OCI-LY7 (cell line): ENCODE measurements at regions not wholly inside any gene's neighbourhood (a gene's known extent, or its start where the extent isn't known, plus 50 kb on each side); places are given as distances from the start of the nearest gene placed in this dataset.

ENCODE experiments used
- BruUV-seq: library from RNA; stranded (reverse); fragments of 400-500 nt; replicated peaks from 2 replicates; lab custom pipeline; 2021; lab: Mats Ljungman, UMichigan
- CTCF ChIA-PET: fragments of 300-600 bp; sonication (Branson Sonifier 250); formaldehyde crosslinking; loops from one replicate; lab custom pipeline; 2022; ENCODE audit warnings: antibody characterized with exemption; ENCODE audit not compliant: unreplicated experiment; lab: Charles Lee
- POLR2A ChIA-PET: fragments of 300-600 bp; sonication (Branson Sonifier 250); formaldehyde crosslinking; loops from one replicate; lab custom pipeline; 2022; ENCODE audit warnings: antibody characterized with exemption; lab: Charles Lee
- DNase-seq: peaks from one replicate; pipeline ENCODE4 v3.0.0-alpha.2; 2015; ENCODE audit warnings: low spot score
- H2AFZ ChIP-seq: fragments of 200-600 bp; sonication (generic), shearing (Covaris generic); 2 replicates; pipeline ENCODE4 v1.6.1; 2014; ENCODE audit warnings: mild to moderate bottlenecking, antibody characterized with exemption, low read length, moderate library complexity
- H3K27ac ChIP-seq: fragments of 200-600 bp; sonication (generic); 2 replicates; pipeline ENCODE4 v1.5.1; 2014; ENCODE audit warnings: mixed run types, low read depth, mild to moderate bottlenecking, moderate library complexity, low read length, inconsistent platforms; ENCODE audit not compliant: poor library complexity, severe bottlenecking
- H3K36me3 ChIP-seq: fragments of 200-600 bp; sonication (generic); 2 replicates; pipeline ENCODE4 v1.6.1; 2014; ENCODE audit warnings: mild to moderate bottlenecking, antibody characterized with exemption, low read length, moderate library complexity, mixed read lengths; ENCODE audit not compliant: insufficient read depth
- H3K4me1 ChIP-seq: fragments of 200-600 bp; sonication (generic); 2 replicates; pipeline ENCODE4 v1.5.1; 2014; ENCODE audit warnings: mild to moderate bottlenecking, low read length; ENCODE audit not compliant: insufficient read depth, poor library complexity, severe bottlenecking
- H3K4me2 ChIP-seq: fragments of 200-600 bp; sonication (generic); 2 replicates; pipeline ENCODE4 v1.6.1; 2014; ENCODE audit warnings: mild to moderate bottlenecking, low read length
- H3K4me3 ChIP-seq: fragments of 200-600 bp; sonication (generic); 2 replicates; pipeline ENCODE4 v1.5.1; 2014; ENCODE audit warnings: mild to moderate bottlenecking, low read depth, low read length; ENCODE audit not compliant: poor library complexity, severe bottlenecking
- H3K79me2 ChIP-seq: fragments of 200-600 bp; sonication (generic); 2 replicates; pipeline ENCODE4 v1.6.1; 2016; ENCODE audit warnings: low read depth, mild to moderate bottlenecking, low read length, moderate library complexity, mixed read lengths; ENCODE audit not compliant: insufficient read depth
- H3K9me2 ChIP-seq: fragments of 200-600 bp; sonication (generic); 2 replicates; pipeline ENCODE4 v1.6.1; 2016; ENCODE audit warnings: mild to moderate bottlenecking, low read length, mixed read lengths; ENCODE audit not compliant: insufficient read depth
- H3K9me3 ChIP-seq: fragments of 200-600 bp; sonication (generic); 2 replicates; pipeline ENCODE4 v1.6.1; 2014; ENCODE audit warnings: mild to moderate bottlenecking, mixed run types, low read length, mixed read lengths
- H4K20me1 ChIP-seq: fragments of 200-600 bp; sonication (generic); 2 replicates; pipeline ENCODE4 v1.6.1; 2014; ENCODE audit warnings: mild to moderate bottlenecking, antibody characterized with exemption, low read length, moderate library complexity, mixed read lengths; ENCODE audit not compliant: insufficient read depth
- CTCF ChIP-seq: fragments of 200-600 bp; sonication (generic); conservative IDR thresholded peaks from 2 replicates; pipeline ENCODE4 v1.5.1; 2014; ENCODE audit warnings: mild to moderate bottlenecking, antibody characterized with exemption, low read length, moderate library complexity, mixed read lengths
- EZH2phosphoT487 ChIP-seq: fragments of 200-600 bp; sonication (generic); IDR thresholded peaks from 2 replicates; pipeline ENCODE4 v1.6.1; 2018; ENCODE audit warnings: low read depth, borderline replicate concordance, mild to moderate bottlenecking, mixed run types, antibody characterized with exemption, low read length, moderate library complexity, mixed read lengths
- intact Hi-C: fragments of 100-400 bp; cut with micrococcal nuclease; formaldehyde crosslinking; loops from one replicate; pipeline ENCODE4 v1.10.0; 2022; ENCODE audit not compliant: unreplicated experiment

GRCh38 chr2:8617048-8617447 is 64.8 kb upstream of the ID2 start:
- Histone ChIP-seq H3K4me1 (peaks cover 17% of the 10 kb centered on the region), H2AFZ (no peak overlapping the region), H3K9me3 (no peaks in the 10 kb centered on the region), H4K20me1 (no peaks in the 10 kb centered on the region), H3K36me3 (no peaks in the 10 kb centered on the region), H3K79me2 (no peaks in the 10 kb centered on the region), H3K27ac (no peak overlapping the region), H3K9me2 (no peaks in the 10 kb centered on the region), H3K4me3 (no peak overlapping the region), H3K4me2 (no peak overlapping the region)
- TF ChIP-seq EZH2phosphoT487 (no peak), CTCF (no peak)
- BruUV-seq, result no TSS peak
- DNase-seq, result no peak
- CTCF ChIA-PET, result no interaction called here
- intact Hi-C loops, result no loop called here
- POLR2A ChIA-PET, result interaction anchor here (1.2 kb wide), 1 partner anchor 11 kb away, joined by 3 read pairs; no protein-coding TSS in a partner anchor

- no TSS peak for BruUV-seq
Observed at GRCh38 chr2:8617590-8617989, 64.3 kb upstream of the ID2 start.

More at GRCh38 chr2:8617590-8617989, 64.3 kb upstream of the ID2 start:
- no peak overlapping the region for H2AFZ ChIP-seq
- H3K9me2 ChIP-seq, result no peaks in the 10 kb centered on the region
- H3K27ac ChIP-seq, result no peak overlapping the region
- no peak overlapping the region for H3K4me2 ChIP-seq
- H3K9me3 ChIP-seq, result no peaks in the 10 kb centered on the region
- H3K4me3 ChIP-seq, result no peak overlapping the region
- intact Hi-C loops, result no loop called here
- DNase-seq, result no peak
- no peak for TF ChIP-seq EZH2phosphoT487
- TF ChIP-seq CTCF, result no peak
- H3K79me2 ChIP-seq, result no peaks in the 10 kb centered on the region
- peaks cover 17% of the 10 kb centered on the region for H3K4me1 ChIP-seq
- no peaks in the 10 kb centered on the region for H4K20me1 ChIP-seq
- POLR2A ChIA-PET, result interaction anchor here (1.2 kb wide), 1 partner anchor 11 kb away, joined by 3 read pairs; no protein-coding TSS in a partner anchor
- no peaks in the 10 kb centered on the region for H3K36me3 ChIP-seq
- CTCF ChIA-PET, result interaction anchor here (1.0 kb wide), 1 partner anchor 10 kb away, joined by 3 read pairs; no protein-coding TSS in a partner anchor
